Stimulated activated CD4-positive, alpha-beta T cell treated with anti-CD3 and anti-CD28 coated beads, Interleukin-15, amount 100 ng/mL, for 1 hour (primary cell): ENCODE measurements at regions not wholly inside any gene's neighbourhood (a gene's known extent, or its start where the extent isn't known, plus 50 kb on each side); places are given as distances from the start of the nearest gene placed in this dataset.
"Not testable (repeated sequence)": the region's sequence is repeated elsewhere in the genome, so short reads cannot be mapped to it uniquely, and the experiment has no call there.

Experiments used
- DNase-seq, 2 donors: peaks; one replicate each; pipeline ENCODE4 v3.0.0-alpha.2; 2020; ENCODE audit warnings: low read depth in 1 of 2, low spot score in 1 of 2

DNA sequence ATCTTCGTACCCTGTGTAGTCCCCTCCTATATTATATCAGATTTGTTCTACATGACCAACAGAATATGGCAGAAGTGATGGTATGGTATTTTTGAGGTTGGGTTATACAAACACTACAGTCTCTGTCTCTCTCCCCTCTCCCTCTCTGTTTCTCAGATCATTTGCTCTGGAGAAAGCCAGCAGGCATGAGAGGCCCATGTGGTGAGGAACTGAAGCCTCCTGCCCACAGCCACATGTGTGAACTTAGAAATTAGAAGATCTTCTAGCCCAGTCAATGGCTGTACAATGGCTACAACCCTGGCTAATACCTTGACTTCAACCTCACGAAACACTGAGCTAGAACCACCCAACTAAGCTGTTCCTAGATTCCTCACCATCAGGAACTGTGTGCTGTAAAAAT, 250.6 kb downstream of the SMAD2 start:
- no peak for DNase-seq

GRCh38 chr18:47677952-47678351, 252.5 kb downstream of the SMAD2 start:
- DNase-seq, result no peak

DNA sequence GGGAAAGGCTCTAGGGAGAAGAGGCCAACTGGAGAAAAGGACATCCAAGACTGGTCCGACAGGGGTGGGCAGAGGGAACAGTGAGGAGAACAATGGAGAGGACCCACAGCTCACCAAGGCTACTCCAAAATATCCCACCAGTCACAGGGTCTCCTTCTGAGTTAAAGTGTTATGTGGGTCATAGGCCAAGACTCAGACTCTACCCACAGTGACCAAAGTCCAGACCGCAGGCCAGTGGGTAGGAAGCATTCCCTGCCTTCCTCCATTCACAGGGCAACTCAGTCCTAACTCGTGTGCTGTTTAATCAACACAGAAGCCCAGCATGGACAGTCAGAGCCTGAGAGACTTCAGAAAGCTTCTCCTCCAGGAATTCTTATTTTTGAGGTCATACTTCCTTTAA, 260.6 kb downstream of the SMAD2 start:
- DNase-seq, result no peak

GRCh38 chr18:47658498-47658897, 272.0 kb downstream of the SMAD2 start:
- DNase-seq, result no peak

DNA sequence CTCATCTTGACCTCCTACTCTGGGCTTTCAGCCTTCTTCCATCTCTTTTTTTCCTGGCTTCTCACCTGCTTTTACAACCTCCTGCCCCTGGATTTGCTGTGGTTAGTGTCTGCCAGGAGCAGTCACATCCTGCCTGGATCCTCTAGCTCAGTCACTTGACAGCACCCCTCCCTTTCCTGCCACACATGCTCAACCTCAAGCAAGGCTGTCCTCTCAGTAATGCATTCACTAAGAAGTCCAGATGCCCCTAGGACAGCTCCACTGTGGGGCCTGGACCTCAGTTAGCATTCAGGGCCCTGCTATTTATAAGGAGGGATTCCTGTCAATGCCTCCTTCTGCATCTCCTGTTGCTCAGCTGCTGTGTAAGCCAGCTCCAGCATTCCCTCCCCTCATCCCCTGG, 275.5 kb downstream of the SMAD2 start:
- DNase-seq, result no peak

DNA sequence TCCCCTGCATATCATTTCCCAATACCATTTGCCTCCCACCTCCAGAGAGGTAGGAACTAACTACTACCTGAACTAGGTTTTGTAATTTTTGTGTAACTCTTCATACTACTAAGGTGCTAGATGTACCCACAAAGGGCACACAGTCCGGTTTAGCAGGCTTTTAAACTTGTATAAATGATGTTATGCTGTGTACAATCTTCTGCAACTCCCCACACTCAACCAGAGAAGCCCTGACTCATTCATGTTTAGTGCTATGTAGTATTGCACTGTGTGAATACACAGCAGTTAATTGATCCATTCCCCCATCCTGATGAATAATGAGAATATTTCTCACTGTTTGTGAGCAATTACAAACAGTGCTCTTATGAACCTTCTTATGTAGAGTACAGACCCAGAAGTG, 285.6 kb downstream of the SMAD2 start:
- DNase-seq, result no peak

GRCh38 chr18:47637551-47637950, 292.9 kb downstream of the SMAD2 start:
- not testable (repeated sequence) for DNase-seq

DNA sequence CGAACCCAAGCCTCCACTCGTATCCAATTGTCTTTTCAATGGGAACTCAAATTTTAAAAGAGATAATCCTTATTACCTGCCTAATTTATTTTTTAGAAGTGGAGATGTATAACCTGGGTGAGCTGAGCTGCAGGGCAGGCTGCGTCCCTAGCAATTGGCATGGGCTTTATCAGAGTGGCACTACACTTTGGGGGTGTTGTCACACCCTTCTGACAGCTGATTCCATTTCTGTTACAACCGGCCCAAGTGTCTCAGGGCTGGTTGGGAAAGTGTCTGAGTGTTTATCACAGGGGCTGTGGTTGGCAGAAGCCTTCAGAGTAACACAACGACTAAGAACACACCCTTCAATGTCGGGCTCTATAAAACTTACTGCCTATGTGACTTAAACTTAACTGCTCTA, 295.0 kb downstream of the SMAD2 start:
- no peak for DNase-seq

DNA sequence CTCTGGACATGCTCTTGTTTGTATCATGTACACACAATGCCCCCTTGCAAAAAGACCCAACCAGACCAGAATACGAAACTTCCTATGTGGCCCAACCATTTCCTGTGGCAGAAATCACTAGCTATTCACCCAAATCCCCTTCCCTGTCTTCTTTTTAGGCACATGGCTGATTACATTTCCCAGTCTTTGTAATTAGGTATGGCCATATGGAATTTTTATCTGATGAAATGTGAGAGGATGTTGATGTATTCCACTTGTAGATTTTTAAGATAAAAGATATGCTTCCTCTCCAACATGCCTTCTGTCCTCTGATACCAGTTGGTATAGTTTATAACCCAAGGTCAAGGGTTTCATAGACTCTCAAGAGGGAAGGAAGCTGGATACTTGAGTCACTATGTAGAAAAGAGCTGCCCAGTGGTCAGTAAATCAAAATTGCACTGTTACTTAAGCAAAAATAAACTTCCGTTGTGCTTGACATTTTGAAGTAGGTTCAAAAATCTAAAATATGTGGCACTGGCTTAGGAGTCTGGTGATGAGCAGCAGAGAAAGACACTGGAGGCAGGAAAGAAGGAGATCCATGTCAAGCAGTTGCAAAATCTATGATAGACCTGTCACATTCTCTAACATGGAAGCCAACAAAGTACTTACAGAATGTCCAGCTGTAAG, 297.4 kb downstream of the SMAD2 start:
- no peak for DNase-seq

GRCh38 chr18:47628893-47629292, 301.6 kb downstream of the SMAD2 start:
- DNase-seq, result no peak

DNA sequence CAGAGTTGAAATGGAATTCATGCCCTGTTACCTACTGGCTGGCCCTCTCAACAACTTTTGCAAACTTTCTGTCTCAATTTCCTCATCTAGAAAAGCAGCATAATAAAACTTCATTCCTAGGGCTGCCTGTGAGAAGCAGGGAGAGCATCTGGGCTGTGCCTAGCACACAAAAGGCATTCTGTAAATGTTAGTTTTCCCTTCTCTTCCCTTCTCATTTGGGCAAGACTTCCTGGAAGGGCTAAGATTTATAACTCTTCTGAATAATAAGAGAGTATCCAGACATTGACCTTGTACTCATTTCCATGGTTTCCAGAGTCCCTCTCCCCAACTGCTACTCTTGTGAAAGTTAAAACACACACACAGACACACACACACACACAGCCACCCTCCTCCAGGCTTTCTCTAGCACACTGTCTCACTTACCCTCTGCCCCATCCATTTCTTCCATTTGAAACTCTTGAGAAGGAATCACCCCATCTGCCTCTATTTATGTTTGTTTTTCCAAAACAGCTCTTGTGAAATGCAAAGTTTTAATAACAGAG, 302.1 kb downstream of the SMAD2 start:
- DNase-seq, result no peak

DNA sequence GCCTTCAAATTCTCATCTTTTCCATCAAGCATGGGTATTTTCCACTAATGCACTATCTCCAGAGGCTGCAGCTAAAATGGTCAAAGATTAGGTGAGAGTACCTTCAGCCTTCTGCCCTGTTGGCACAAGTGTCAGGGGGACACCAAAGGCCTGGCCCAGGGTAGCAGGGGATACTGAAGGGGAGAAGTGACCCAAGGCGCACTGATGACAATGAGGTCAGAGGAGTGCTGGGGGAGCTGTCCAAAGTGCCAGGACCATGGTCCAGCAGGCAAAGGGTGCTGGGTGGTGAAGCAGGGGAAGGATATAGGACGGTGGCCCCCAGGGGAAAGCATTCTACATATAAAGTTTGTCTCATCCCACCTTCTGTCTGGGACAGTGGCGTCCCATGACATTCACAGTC, 303.4 kb downstream of the SMAD2 start:
- DNase-seq, result no peak

- DNase-seq, result no peak
These were observed 310.5 kb downstream of the SMAD2 start for GRCh38 chr18:47619771-47620448.

- DNase-seq, result no peak
These were observed 311.7 kb downstream of the SMAD2 start for GRCh38 chr18:47618758-47619157.

- no peak for DNase-seq
These were observed 315.4 kb downstream of the SMAD2 start for GRCh38 chr18:47615043-47615442.

DNA sequence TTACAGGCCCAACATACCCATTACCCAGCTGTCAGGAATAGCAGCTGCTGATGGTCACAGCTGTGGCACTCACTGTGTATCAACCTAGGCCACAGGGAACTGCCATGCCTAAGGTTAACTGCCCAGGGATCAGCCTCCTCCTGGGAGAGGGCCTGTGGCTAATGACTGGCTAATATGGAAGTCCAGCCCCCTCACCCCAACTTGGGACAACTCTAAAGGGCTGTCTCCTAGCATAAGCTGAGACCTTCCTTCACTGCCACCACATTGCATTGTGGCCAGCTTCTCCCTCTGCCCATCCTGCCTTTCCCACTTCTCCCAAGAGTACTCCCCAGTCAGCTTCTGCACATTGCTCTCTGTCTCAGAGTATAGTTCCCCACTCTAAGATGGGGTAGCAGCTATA, 316.5 kb downstream of the SMAD2 start:
- DNase-seq, result no peak

GRCh38 chr18:47611649-47612048, 318.8 kb downstream of the SMAD2 start:
- DNase-seq, result no peak

GRCh38 chr18:47606526-47606925, 323.9 kb downstream of the SMAD2 start:
- no peak for DNase-seq

DNA sequence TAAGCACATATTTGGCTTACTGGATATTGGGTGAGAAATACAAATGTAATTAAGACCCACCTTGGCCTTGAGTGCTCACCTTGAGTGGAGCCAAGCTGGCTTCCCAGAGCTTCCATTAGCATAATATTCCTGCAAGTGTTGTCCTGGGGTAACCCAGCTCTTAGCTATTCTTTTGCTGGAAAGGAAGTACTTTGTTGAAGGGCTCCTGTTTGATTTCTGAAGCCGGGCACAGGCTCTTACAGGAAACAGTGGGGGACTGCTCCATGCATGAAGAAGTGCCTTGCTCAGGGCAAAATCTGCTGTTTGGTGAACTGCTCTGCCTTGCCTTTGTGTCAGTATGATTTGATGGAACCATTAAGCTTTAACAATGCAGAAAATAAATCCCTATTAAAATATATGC, 325.4 kb downstream of the SMAD2 start:
- no peak for DNase-seq

DNA sequence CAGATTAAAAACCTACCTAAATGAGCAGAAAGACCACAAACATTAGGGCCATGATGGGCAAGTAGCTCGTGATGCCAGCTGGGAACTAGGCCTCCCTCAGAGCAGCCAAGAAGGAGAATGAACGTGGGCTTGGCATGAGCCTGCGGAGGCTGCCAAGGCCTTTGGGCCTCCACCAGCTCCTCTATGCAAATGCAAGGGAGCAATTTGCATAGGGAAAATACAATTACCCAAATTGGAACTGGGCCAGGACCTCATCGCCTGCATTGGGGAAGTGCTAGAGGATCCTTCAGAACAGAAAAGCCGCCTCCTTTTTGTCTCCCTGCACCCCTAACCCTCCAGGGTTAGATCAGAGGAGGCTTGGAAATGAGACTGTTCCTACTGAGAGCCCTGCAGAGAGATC, 326.4 kb downstream of the SMAD2 start:
- no peak for DNase-seq

GRCh38 chr18:47603158-47603557, 327.3 kb downstream of the SMAD2 start:
- no peak for DNase-seq

- no peak for DNase-seq
These were observed 328.1 kb downstream of the SMAD2 start for GRCh38 chr18:47602273-47602897.
